ENCODE measurements at regions not wholly inside any gene's neighbourhood (a gene's known extent, or its start where the extent isn't known, plus 50 kb on each side); places are given as distances from the start of the nearest gene placed in this dataset.

DNA sequence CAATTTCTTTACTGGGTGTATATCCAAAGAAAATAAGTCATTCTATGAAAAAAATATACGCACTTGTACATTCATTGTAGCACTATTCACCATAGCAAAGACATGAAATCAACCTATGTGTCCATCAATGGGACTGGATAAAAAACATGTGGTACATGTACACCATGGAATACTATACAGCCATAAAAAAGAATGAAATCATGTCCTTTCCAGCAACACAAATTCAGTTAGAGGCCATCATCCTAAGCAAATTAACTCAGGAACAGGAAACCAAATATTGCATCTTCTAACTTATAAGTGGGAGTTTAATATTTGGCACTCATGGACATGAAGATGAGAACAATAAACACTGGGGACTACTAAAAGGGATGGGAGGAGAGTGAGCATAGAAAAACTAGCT is 325.7 kb downstream of the TGFB2 start:
- peaks cover 4% of the 10 kb centered on the region for H3K4me1 ChIP-seq (ENCODE audit: control insufficient read depth, insufficient read depth, low read depth, low read length)

DNA sequence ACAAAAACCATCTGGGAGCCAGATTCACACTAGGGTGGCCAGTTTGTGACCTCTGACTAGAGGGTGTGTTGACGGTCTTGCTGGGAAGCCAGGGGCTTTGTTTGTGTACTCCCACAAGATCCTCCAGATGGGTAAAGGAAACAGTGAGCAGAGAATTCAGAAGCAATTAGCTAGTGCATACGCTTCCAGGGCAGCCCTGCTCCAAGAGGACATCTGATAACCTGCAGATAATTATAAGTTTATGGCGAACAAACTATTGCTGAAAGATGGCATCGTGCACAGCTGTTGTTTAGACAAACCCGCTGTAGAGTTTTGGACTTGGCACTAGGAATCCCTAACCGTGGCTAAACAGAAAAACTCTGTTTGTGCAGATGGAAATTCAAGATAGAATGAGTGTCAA is 326.4 kb downstream of the TGFB2 start:
- Histone ChIP-seq H2BK12ac (ENCODE audit: low read length in 2 of 2) (no peak overlapping the region), H3K27me3 (ENCODE audit: control insufficient read depth in 1 of 2, insufficient read depth in 1 of 2, low read length in 2 of 2) (no peaks in the 10 kb centered on the region), H3K9ac (ENCODE audit: low read length) (no peak overlapping the region), H3K27ac (ENCODE audit: low read length, poor library complexity, severe bottlenecking) (peak overlapping the region; percentile 58), H4K91ac (ENCODE audit: low read length) (no peak overlapping the region), H2BK15ac (ENCODE audit: low read depth, poor library complexity, severe bottlenecking) (no peak overlapping the region), H4K8ac (ENCODE audit: low read length) (no peak overlapping the region), H2AK5ac (ENCODE audit: low read length, severe bottlenecking) (peak overlapping the region; percentile 28), H3K14ac (ENCODE audit: low read length in 2 of 2) (no peak overlapping the region), H3K4me3 (ENCODE audit: insufficient read depth in 1 of 2, low read depth in 1 of 2, low read length in 2 of 2) (no peak overlapping the region), H2AFZ (ENCODE audit: low read depth, low read length) (no peak overlapping the region), H3K4ac (ENCODE audit: low read depth in 1 of 2, low read length in 2 of 2) (no peak overlapping the region), H3K23ac (ENCODE audit: low read length in 2 of 2) (no peak overlapping the region), H3K9me3 (ENCODE audit: control insufficient read depth, low read length) (no peaks in the 10 kb centered on the region), H3K79me1 (replicated peaks; ENCODE audit: low read length, poor library complexity, severe bottlenecking) (no peaks in the 10 kb centered on the region), H2BK5ac (ENCODE audit: low read depth, low read length, poor library complexity, severe bottlenecking) (peak overlapping the region; percentile 31), H3K4me2 (ENCODE audit: low read length, poor library complexity, severe bottlenecking) (no peak overlapping the region), H3K36me3 (ENCODE audit: control insufficient read depth in 1 of 2, insufficient read depth in 2 of 2, low read depth in 1 of 2, low read length in 2 of 2) (no peaks in the 10 kb centered on the region), H2BK120ac (ENCODE audit: low read depth, low read length) (no peak overlapping the region), H3K18ac (ENCODE audit: low read depth in 1 of 2, low read length in 2 of 2) (no peak overlapping the region), H3K4me1 (ENCODE audit: control insufficient read depth, insufficient read depth, low read depth, low read length) (peaks cover 4% of the 10 kb centered on the region)
- DNase-seq = peak; percentile 32
- WGBS = 29% methylated on average over 6 of the region's 6 CpGs

More for the DNA sequence above, 325.7 kb downstream of the TGFB2 start:
- 100% methylated on average over 1 of the region's 1 CpG for WGBS
- H3K9ac ChIP-seq (ENCODE audit: low read length) = no peak overlapping the region
- H3K4ac ChIP-seq (ENCODE audit: low read depth in 1 of 2, low read length in 2 of 2) = no peak overlapping the region
- H4K8ac ChIP-seq (ENCODE audit: low read length) = no peak overlapping the region
- no peak overlapping the region for H3K4me2 ChIP-seq (ENCODE audit: low read length, poor library complexity, severe bottlenecking)
- no peak overlapping the region for H2BK5ac ChIP-seq (ENCODE audit: low read depth, low read length, poor library complexity, severe bottlenecking)
- no peak for DNase-seq
- no peak overlapping the region for H3K14ac ChIP-seq (ENCODE audit: low read length in 2 of 2)
- H4K91ac ChIP-seq (ENCODE audit: low read length) = no peak overlapping the region
- H3K27me3 ChIP-seq (ENCODE audit: control insufficient read depth in 1 of 2, insufficient read depth in 1 of 2, low read length in 2 of 2) = no peaks in the 10 kb centered on the region
- H3K18ac ChIP-seq (ENCODE audit: low read depth in 1 of 2, low read length in 2 of 2) = no peak overlapping the region
- H2AK5ac ChIP-seq (ENCODE audit: low read length, severe bottlenecking) = no peak overlapping the region
- H2AFZ ChIP-seq (ENCODE audit: low read depth, low read length) = no peak overlapping the region
- H3K27ac ChIP-seq (ENCODE audit: low read length, poor library complexity, severe bottlenecking) = peak overlapping the region; percentile 47
- H2BK120ac ChIP-seq (ENCODE audit: low read depth, low read length) = no peak overlapping the region
- no peaks in the 10 kb centered on the region for H3K9me3 ChIP-seq (ENCODE audit: control insufficient read depth, low read length)
- H2BK12ac ChIP-seq (ENCODE audit: low read length in 2 of 2) = no peak overlapping the region
- H2BK15ac ChIP-seq (ENCODE audit: low read depth, poor library complexity, severe bottlenecking) = no peak overlapping the region
- no peaks in the 10 kb centered on the region for H3K79me1 ChIP-seq (replicated peaks; ENCODE audit: low read length, poor library complexity, severe bottlenecking)
- H3K23ac ChIP-seq (ENCODE audit: low read length in 2 of 2) = no peak overlapping the region
- H3K36me3 ChIP-seq (ENCODE audit: control insufficient read depth in 1 of 2, insufficient read depth in 2 of 2, low read depth in 1 of 2, low read length in 2 of 2) = no peaks in the 10 kb centered on the region
- no peak overlapping the region for H3K4me3 ChIP-seq (ENCODE audit: insufficient read depth in 1 of 2, low read depth in 1 of 2, low read length in 2 of 2)

DNA sequence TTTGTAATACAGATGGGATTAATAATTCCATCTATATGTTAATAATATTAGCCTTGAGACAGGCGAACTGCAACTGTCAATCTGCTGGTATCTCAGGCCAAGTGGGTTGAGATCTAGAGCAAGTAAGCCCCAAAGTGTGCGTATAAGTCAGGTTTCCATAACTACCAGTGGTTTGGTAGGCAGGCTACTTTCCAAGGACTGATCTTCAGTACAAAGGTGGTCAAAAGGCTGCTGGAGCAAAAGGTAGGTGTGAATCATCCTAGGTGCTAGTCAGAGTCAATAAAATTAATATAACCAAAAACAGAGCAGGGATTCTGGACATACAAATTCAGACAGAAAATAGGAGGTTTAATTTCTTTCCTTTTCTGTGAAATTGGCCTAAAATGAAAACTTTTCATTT is 328.0 kb downstream of the TGFB2 start:
- H2AFZ ChIP-seq (ENCODE audit: low read depth, low read length) = no peak overlapping the region
- no peak overlapping the region for H3K4me2 ChIP-seq (ENCODE audit: low read length, poor library complexity, severe bottlenecking)
- no peak overlapping the region for H2BK120ac ChIP-seq (ENCODE audit: low read depth, low read length)
- DNase-seq = no peak
- H2BK5ac ChIP-seq (ENCODE audit: low read depth, low read length, poor library complexity, severe bottlenecking) = no peak overlapping the region
- no peak overlapping the region for H2BK15ac ChIP-seq (ENCODE audit: low read depth, poor library complexity, severe bottlenecking)
- no peak overlapping the region for H3K23ac ChIP-seq (ENCODE audit: low read length in 2 of 2)
- H2BK12ac ChIP-seq (ENCODE audit: low read length in 2 of 2) = peak overlapping the region in 1 of 2 experiments; percentile 7
- no peak overlapping the region for H4K8ac ChIP-seq (ENCODE audit: low read length)
- H3K79me1 ChIP-seq (replicated peaks; ENCODE audit: low read length, poor library complexity, severe bottlenecking) = no peaks in the 10 kb centered on the region
- H4K91ac ChIP-seq (ENCODE audit: low read length) = no peak overlapping the region
- 97% methylated on average over 2 of the region's 2 CpGs for WGBS
- H3K27me3 ChIP-seq (ENCODE audit: control insufficient read depth in 1 of 2, insufficient read depth in 1 of 2, low read length in 2 of 2) = no peaks in the 10 kb centered on the region
- peak overlapping the region; percentile 50 for H2AK5ac ChIP-seq (ENCODE audit: low read length, severe bottlenecking)
- H3K27ac ChIP-seq (ENCODE audit: low read length, poor library complexity, severe bottlenecking) = peak overlapping the region; percentile 43
- no peak overlapping the region for H3K4me3 ChIP-seq (ENCODE audit: insufficient read depth in 1 of 2, low read depth in 1 of 2, low read length in 2 of 2)
- no peak overlapping the region for H3K14ac ChIP-seq (ENCODE audit: low read length in 2 of 2)
- no peak overlapping the region for H3K18ac ChIP-seq (ENCODE audit: low read depth in 1 of 2, low read length in 2 of 2)
- no peaks in the 10 kb centered on the region for H3K36me3 ChIP-seq (ENCODE audit: control insufficient read depth in 1 of 2, insufficient read depth in 2 of 2, low read depth in 1 of 2, low read length in 2 of 2)
- H3K9ac ChIP-seq (ENCODE audit: low read length) = no peak overlapping the region
- H3K4me1 ChIP-seq (ENCODE audit: control insufficient read depth, insufficient read depth, low read depth, low read length) = peaks cover 4% of the 10 kb centered on the region
- no peak overlapping the region for H3K4ac ChIP-seq (ENCODE audit: low read depth in 1 of 2, low read length in 2 of 2)
- H3K9me3 ChIP-seq (ENCODE audit: control insufficient read depth, low read length) = no peaks in the 10 kb centered on the region

GRCh38 chr1:218674280-218674773 is 329.2 kb downstream of the TGFB2 start:
- H2AFZ ChIP-seq (ENCODE audit: low read depth, low read length) = no peak overlapping the region
- no peak overlapping the region for H3K4me2 ChIP-seq (ENCODE audit: low read length, poor library complexity, severe bottlenecking)
- H2BK12ac ChIP-seq (ENCODE audit: low read length in 2 of 2) = peak overlapping the region; percentile 42 to 84
- peak overlapping the region; percentile 88 for H4K8ac ChIP-seq (ENCODE audit: low read length)
- no peaks in the 10 kb centered on the region for H3K27me3 ChIP-seq (ENCODE audit: control insufficient read depth in 1 of 2, insufficient read depth in 1 of 2, low read length in 2 of 2)
- H3K9me3 ChIP-seq (ENCODE audit: control insufficient read depth, low read length) = no peaks in the 10 kb centered on the region
- peak overlapping the region; percentile 97 for H3K27ac ChIP-seq (ENCODE audit: low read length, poor library complexity, severe bottlenecking)
- peak overlapping the region in 1 of 2 experiments; percentile 63 for H3K4me3 ChIP-seq (ENCODE audit: insufficient read depth in 1 of 2, low read depth in 1 of 2, low read length in 2 of 2)
- H3K36me3 ChIP-seq (ENCODE audit: control insufficient read depth in 1 of 2, insufficient read depth in 2 of 2, low read depth in 1 of 2, low read length in 2 of 2) = no peaks in the 10 kb centered on the region
- no peak overlapping the region for H3K14ac ChIP-seq (ENCODE audit: low read length in 2 of 2)
- H3K18ac ChIP-seq (ENCODE audit: low read depth in 1 of 2, low read length in 2 of 2) = peak overlapping the region; percentile 52 to 87
- peak overlapping the region; percentile 49 for H2AK5ac ChIP-seq (ENCODE audit: low read length, severe bottlenecking)
- WGBS = 11% methylated on average over 8 of the region's 9 CpGs
- peak overlapping the region; percentile 5 to 67 for H3K4ac ChIP-seq (ENCODE audit: low read depth in 1 of 2, low read length in 2 of 2)
- H3K9ac ChIP-seq (ENCODE audit: low read length) = peak overlapping the region; percentile 82
- peak overlapping the region; percentile 67 for H4K91ac ChIP-seq (ENCODE audit: low read length)
- peak; percentile 69 for DNase-seq
- H3K79me1 ChIP-seq (replicated peaks; ENCODE audit: low read length, poor library complexity, severe bottlenecking) = no peaks in the 10 kb centered on the region
- H2BK15ac ChIP-seq (ENCODE audit: low read depth, poor library complexity, severe bottlenecking) = peak overlapping the region; percentile 86
- peak overlapping the region; percentile 21 for H2BK120ac ChIP-seq (ENCODE audit: low read depth, low read length)
- peak overlapping the region; percentile 75 for H2BK5ac ChIP-seq (ENCODE audit: low read depth, low read length, poor library complexity, severe bottlenecking)
- H3K23ac ChIP-seq (ENCODE audit: low read length in 2 of 2) = no peak overlapping the region
- peaks cover 4% of the 10 kb centered on the region for H3K4me1 ChIP-seq (ENCODE audit: control insufficient read depth, insufficient read depth, low read depth, low read length)

Measured in mesenchymal stem cell (in vitro differentiated cells and primary cell).